GM23338 (cell line): ENCODE measurements at regions not wholly inside any gene's neighbourhood (a gene's known extent, or its start where the extent isn't known, plus 50 kb on each side); places are given as distances from the start of the nearest gene placed in this dataset.

Experiments
- ATAC-seq: fragments of 200-7000 bp; cut with Tn5 transposase; 3 replicates; pipeline ENCODE4 v1.9.1; 2020
- DNase-seq: peaks from one replicate; pipeline ENCODE4 v3.0.0-alpha.2; 2015; ENCODE audit warnings: low spot score
- H2AFZ ChIP-seq: fragments of 200-600 bp; sonication (generic); 2 replicates; pipeline ENCODE4 v1.8.0; 2016; ENCODE audit warnings: antibody characterized with exemption, mild to moderate bottlenecking, moderate library complexity
- H3F3A ChIP-seq: fragments of 200-600 bp; sonication (generic); replicated peaks from 2 replicates; pipeline ENCODE4 v1.8.0; 2017; ENCODE audit warnings: antibody characterized with exemption, mixed run types, low read depth
- H3K27ac ChIP-seq: fragments of 200-600 bp; sonication (generic); 2 replicates; pipeline ENCODE4 v1.6.1; 2016; ENCODE audit warnings: low read depth
- H3K27me3 ChIP-seq: fragments of 200-600 bp; sonication (generic); 2 replicates; pipeline ENCODE4 v1.8.0; 2016; ENCODE audit warnings: mild to moderate bottlenecking, mixed run types, moderate library complexity; ENCODE audit not compliant: insufficient read depth
- H3K36me3 ChIP-seq: fragments of 200-600 bp; sonication (generic); 2 replicates; pipeline ENCODE4 v1.8.0; 2016; ENCODE audit warnings: mild to moderate bottlenecking; ENCODE audit not compliant: insufficient read depth
- H3K4me1 ChIP-seq: fragments of 200-600 bp; sonication (generic); 2 replicates; pipeline ENCODE4 v1.8.0; 2016; ENCODE audit warnings: mild to moderate bottlenecking, moderate library complexity; ENCODE audit not compliant: insufficient read depth
- H3K4me2 ChIP-seq: fragments of 200-600 bp; sonication (generic); 2 replicates; pipeline ENCODE4 v1.7.1; 2017; ENCODE audit warnings: mixed run types
- H3K4me3 ChIP-seq: fragments of 200-600 bp; sonication (generic); 2 replicates; pipeline ENCODE4 v1.6.1; 2016; ENCODE audit warnings: mixed run types
- H3K79me2 ChIP-seq: fragments of 200-600 bp; sonication (generic); replicated peaks from 2 replicates; pipeline ENCODE4 v1.8.0; 2017; ENCODE audit warnings: mild to moderate bottlenecking; ENCODE audit not compliant: insufficient read depth
- H3K9me2 ChIP-seq: fragments of 200-600 bp; sonication (generic); 2 replicates; pipeline ENCODE4 v1.8.0; 2017; ENCODE audit not compliant: insufficient read depth
- H4K20me1 ChIP-seq: fragments of 200-600 bp; sonication (generic); replicated peaks from 2 replicates; pipeline ENCODE4 v1.8.0; 2017; ENCODE audit warnings: mild to moderate bottlenecking; ENCODE audit not compliant: insufficient read depth
- H3K27ac Mint-ChIP-seq: 2 replicates; pipeline ENCODE4 v1.8.0; 2020; ENCODE audit warnings: inconsistent platforms, mild to moderate bottlenecking, moderate library complexity, mixed read lengths
- H3K27me3 Mint-ChIP-seq: 3 replicates; pipeline ENCODE4 v1.8.0; 2022; ENCODE audit warnings: low read depth, mild to moderate bottlenecking, moderate library complexity, mixed read lengths, inconsistent platforms; ENCODE audit not compliant: insufficient read depth, poor library complexity
- H3K36me3 Mint-ChIP-seq: 3 replicates; pipeline ENCODE4 v1.8.0; 2021; ENCODE audit warnings: low read depth, mild to moderate bottlenecking, inconsistent platforms, moderate library complexity, mixed read lengths
- H3K4me1 Mint-ChIP-seq: 3 replicates; pipeline ENCODE4 v1.8.0; 2020; ENCODE audit warnings: mild to moderate bottlenecking, inconsistent platforms, mixed read lengths
- H3K4me3 Mint-ChIP-seq: 3 replicates; pipeline ENCODE4 v1.8.0; 2021; ENCODE audit warnings: moderate library complexity, mild to moderate bottlenecking, inconsistent platforms, mixed read lengths
- H3K9me3 Mint-ChIP-seq: 3 replicates; pipeline ENCODE4 v1.8.0; 2020; ENCODE audit warnings: moderate library complexity, mild to moderate bottlenecking, inconsistent platforms, mixed read lengths
- CREB1 ChIP-seq: fragments of 250-450 bp; sonication (Bioruptor Pico); IDR thresholded peaks from 2 replicates; pipeline ENCODE4 v1.5.0; 2020; ENCODE audit warnings: low read depth, mild to moderate bottlenecking, moderate library complexity
- EZH2 ChIP-seq: fragments of 200-600 bp; sonication (generic); IDR thresholded peaks from one replicate; pipeline ENCODE4 v1.8.0; 2017; ENCODE audit warnings: antibody characterized with exemption, mild to moderate bottlenecking, low read depth; ENCODE audit not compliant: unreplicated experiment
- EZH2phosphoT487 ChIP-seq: fragments of 200-600 bp; sonication (generic); IDR thresholded peaks from one replicate; pipeline ENCODE4 v1.8.1; 2018; ENCODE audit warnings: antibody characterized with exemption; ENCODE audit not compliant: unreplicated experiment
- JUNB ChIP-seq: IDR thresholded peaks from one replicate; pipeline ENCODE4 v1.6.1; 2016; ENCODE audit warnings: antibody characterized with exemption; ENCODE audit not compliant: unreplicated experiment
- NANOG ChIP-seq: IDR thresholded peaks from 2 replicates; pipeline ENCODE4 v1.6.1; 2016; ENCODE audit warnings: antibody characterized with exemption, borderline replicate concordance
- POLR2AphosphoS5 ChIP-seq: IDR thresholded peaks from 2 replicates; pipeline ENCODE4 v1.6.1; 2016; ENCODE audit warnings: antibody characterized with exemption, low read depth
- STAT1 ChIP-seq: IDR thresholded peaks from one replicate; pipeline ENCODE4 v1.6.1; 2016; ENCODE audit warnings: antibody characterized with exemption; ENCODE audit not compliant: unreplicated experiment
- ZNF114 ChIP-seq: fragments of 250-450 bp; sonication (Bioruptor Pico); IDR thresholded peaks from 2 replicates; pipeline ENCODE4 v1.5.0; 2020; ENCODE audit warnings: mild to moderate bottlenecking, moderate library complexity
- ZNF331 ChIP-seq: fragments of 250-450 bp; sonication (Bioruptor Pico); IDR thresholded peaks from 2 replicates; pipeline ENCODE4 v1.5.0; 2020; ENCODE audit warnings: low read depth, mild to moderate bottlenecking, moderate library complexity
- TF ChIP-seq, protein P1 (sequence below), 2 experiments: fragments of 200-600 bp in 1 of 2; sonication (generic) in 1 of 2; conservative IDR thresholded peaks; 2 replicates each; pipeline versions ENCODE4 v1.5.1 to v1.6.1; 2016 to 2017; ENCODE audit warnings: antibody characterized with exemption in 2 of 2, low read depth in 2 of 2, mild to moderate bottlenecking in 2 of 2, moderate library complexity in 1 of 2
- TF ChIP-seq, protein P2 (sequence below): IDR thresholded peaks from one replicate; pipeline ENCODE4 v1.6.1; 2018; ENCODE audit warnings: antibody characterized with exemption; ENCODE audit not compliant: unreplicated experiment
- TF ChIP-seq, protein P3 (sequence below): IDR thresholded peaks from 2 replicates; pipeline ENCODE4 v1.6.1; 2016; ENCODE audit warnings: antibody characterized with exemption

DNA sequence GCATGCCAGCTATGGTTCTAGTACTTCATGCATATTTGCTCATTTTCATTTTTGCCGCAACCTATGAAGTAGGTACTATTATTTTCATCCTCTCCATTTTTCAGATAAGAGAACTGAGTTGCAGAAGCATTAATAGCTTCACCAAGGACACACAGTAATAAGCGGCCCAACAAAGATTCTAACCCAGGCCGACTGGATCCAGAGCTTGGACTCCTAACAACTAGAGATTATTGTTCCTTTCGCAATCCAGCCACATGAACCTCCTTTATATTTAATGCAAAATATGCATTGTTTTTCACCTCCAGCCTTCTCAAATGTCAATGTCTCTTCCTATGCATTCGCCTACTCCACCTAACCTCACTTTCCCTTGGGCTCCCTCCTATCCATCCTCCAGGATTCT lies 148.3 kb downstream of the CCDC34 start:
- no peaks in the 10 kb centered on the region for H3K79me2 ChIP-seq
- DNase-seq (no peak), ATAC-seq (no peak)
- no peak overlapping the region for H3K4me3 ChIP-seq
- peaks cover 26% of the 10 kb centered on the region for H3K4me1 ChIP-seq
- Mint-ChIP-seq H3K4me3 (no peak overlapping the region), H3K4me1 (peaks cover 32% of the 10 kb centered on the region), H3K9me3 (peaks cover 3% of the 10 kb centered on the region; the same call in 1 of the 3 replicates), H3K36me3 (peaks cover 11% of the 10 kb centered on the region; the same call in 2 of the 3 replicates), H3K27ac (no peak overlapping the region), H3K27me3 (peaks cover 8% of the 10 kb centered on the region)
- no peaks in the 10 kb centered on the region for H4K20me1 ChIP-seq
- no peaks in the 10 kb centered on the region for H3K9me2 ChIP-seq
- no peak overlapping the region for H3K4me2 ChIP-seq
- H3F3A ChIP-seq = no peaks in the 10 kb centered on the region
- no peaks in the 10 kb centered on the region for H3K36me3 ChIP-seq
- H3K27ac ChIP-seq = no peak overlapping the region
- no peaks in the 10 kb centered on the region for H3K27me3 ChIP-seq
- TF ChIP-seq CREB1 (CRISPR knock-in tag) (no peak), EZH2 (no peak), ZNF114 (CRISPR knock-in tag) (no peak)
- H2AFZ ChIP-seq = no peak overlapping the region

DNA sequence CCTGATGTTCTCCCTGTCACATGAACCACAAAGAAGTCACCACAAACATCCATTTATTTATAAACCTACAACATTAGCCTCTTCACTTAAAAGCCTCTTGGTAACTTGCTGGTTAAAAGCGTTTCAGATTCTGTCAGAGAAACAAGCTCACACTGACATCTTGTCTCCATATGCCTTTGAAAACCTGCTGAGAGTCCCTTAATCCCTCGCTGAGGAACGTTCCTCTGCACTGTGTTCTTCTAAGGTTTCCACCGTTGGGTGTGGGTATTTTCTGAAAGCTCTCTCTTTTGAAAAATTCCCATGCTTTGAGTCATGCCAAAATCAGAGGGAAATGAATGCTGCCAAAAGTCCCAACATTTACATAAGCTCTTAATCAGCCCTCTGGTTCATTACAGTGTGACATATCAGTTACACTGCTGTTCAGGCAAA lies 149.8 kb downstream of the CCDC34 start:
- Histone ChIP-seq H4K20me1 (no peaks in the 10 kb centered on the region), H3K4me1 (peaks cover 12% of the 10 kb centered on the region)
- TF ChIP-seq POLR2AphosphoS5 (no peak), ZNF331 (no peak), EZH2phosphoT487 (no peak), EZH2 (no peak), NANOG (no peak), JUNB (no peak), STAT1 (no peak)
- TF ChIP-seq, protein P1, sequence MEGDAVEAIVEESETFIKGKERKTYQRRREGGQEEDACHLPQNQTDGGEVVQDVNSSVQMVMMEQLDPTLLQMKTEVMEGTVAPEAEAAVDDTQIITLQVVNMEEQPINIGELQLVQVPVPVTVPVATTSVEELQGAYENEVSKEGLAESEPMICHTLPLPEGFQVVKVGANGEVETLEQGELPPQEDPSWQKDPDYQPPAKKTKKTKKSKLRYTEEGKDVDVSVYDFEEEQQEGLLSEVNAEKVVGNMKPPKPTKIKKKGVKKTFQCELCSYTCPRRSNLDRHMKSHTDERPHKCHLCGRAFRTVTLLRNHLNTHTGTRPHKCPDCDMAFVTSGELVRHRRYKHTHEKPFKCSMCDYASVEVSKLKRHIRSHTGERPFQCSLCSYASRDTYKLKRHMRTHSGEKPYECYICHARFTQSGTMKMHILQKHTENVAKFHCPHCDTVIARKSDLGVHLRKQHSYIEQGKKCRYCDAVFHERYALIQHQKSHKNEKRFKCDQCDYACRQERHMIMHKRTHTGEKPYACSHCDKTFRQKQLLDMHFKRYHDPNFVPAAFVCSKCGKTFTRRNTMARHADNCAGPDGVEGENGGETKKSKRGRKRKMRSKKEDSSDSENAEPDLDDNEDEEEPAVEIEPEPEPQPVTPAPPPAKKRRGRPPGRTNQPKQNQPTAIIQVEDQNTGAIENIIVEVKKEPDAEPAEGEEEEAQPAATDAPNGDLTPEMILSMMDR (conservative IDR thresholded peaks at IDR 0.05; ENCODE audit: low read depth in 2 of 2) = no peak
- TF ChIP-seq, protein P2, sequence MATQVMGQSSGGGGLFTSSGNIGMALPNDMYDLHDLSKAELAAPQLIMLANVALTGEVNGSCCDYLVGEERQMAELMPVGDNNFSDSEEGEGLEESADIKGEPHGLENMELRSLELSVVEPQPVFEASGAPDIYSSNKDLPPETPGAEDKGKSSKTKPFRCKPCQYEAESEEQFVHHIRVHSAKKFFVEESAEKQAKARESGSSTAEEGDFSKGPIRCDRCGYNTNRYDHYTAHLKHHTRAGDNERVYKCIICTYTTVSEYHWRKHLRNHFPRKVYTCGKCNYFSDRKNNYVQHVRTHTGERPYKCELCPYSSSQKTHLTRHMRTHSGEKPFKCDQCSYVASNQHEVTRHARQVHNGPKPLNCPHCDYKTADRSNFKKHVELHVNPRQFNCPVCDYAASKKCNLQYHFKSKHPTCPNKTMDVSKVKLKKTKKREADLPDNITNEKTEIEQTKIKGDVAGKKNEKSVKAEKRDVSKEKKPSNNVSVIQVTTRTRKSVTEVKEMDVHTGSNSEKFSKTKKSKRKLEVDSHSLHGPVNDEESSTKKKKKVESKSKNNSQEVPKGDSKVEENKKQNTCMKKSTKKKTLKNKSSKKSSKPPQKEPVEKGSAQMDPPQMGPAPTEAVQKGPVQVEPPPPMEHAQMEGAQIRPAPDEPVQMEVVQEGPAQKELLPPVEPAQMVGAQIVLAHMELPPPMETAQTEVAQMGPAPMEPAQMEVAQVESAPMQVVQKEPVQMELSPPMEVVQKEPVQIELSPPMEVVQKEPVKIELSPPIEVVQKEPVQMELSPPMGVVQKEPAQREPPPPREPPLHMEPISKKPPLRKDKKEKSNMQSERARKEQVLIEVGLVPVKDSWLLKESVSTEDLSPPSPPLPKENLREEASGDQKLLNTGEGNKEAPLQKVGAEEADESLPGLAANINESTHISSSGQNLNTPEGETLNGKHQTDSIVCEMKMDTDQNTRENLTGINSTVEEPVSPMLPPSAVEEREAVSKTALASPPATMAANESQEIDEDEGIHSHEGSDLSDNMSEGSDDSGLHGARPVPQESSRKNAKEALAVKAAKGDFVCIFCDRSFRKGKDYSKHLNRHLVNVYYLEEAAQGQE = no peak
- TF ChIP-seq, protein P3, sequence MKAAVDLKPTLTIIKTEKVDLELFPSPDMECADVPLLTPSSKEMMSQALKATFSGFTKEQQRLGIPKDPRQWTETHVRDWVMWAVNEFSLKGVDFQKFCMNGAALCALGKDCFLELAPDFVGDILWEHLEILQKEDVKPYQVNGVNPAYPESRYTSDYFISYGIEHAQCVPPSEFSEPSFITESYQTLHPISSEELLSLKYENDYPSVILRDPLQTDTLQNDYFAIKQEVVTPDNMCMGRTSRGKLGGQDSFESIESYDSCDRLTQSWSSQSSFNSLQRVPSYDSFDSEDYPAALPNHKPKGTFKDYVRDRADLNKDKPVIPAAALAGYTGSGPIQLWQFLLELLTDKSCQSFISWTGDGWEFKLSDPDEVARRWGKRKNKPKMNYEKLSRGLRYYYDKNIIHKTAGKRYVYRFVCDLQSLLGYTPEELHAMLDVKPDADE = no peak

More for the DNA sequence above, 149.8 kb downstream of the CCDC34 start:
- Mint-ChIP-seq H3K4me3 (no peak overlapping the region), H3K4me1 (peaks cover 18% of the 10 kb centered on the region), H3K27me3 (peaks cover 5% of the 10 kb centered on the region), H3K36me3 (peaks cover 3% of the 10 kb centered on the region; the same call in 1 of the 3 replicates), H3K27ac (no peak overlapping the region), H3K9me3 (no peaks in the 10 kb centered on the region)
- DNase-seq = no peak
- Histone ChIP-seq H3K36me3 (0 out of 2 replicates have a peak, but pooled peaks cover 3% of the 10 kb centered on the region), H3K4me2 (no peak overlapping the region), H3K27ac (no peak overlapping the region), H3K79me2 (no peaks in the 10 kb centered on the region), H3F3A (no peaks in the 10 kb centered on the region), H3K9me2 (no peaks in the 10 kb centered on the region), H3K4me3 (no peak overlapping the region), H2AFZ (no peak overlapping the region), H3K27me3 (no peaks in the 10 kb centered on the region)
- ATAC-seq = no peak; the same call in 2 of the 3 replicates
